Neural progenitor cell (in vitro differentiated cells): ENCODE measurements at regions not wholly inside any gene's neighbourhood (a gene's known extent, or its start where the extent isn't known, plus 50 kb on each side); places are given as distances from the start of the nearest gene placed in this dataset.

Source experiments
- DNase-seq: peaks from one replicate; pipeline ENCODE4 v3.0.0-alpha.2; 2016; ENCODE audit warnings: low spot score
- H2AFZ ChIP-seq: fragments of 200-600 bp; sonication (generic); replicated peaks from 2 replicates; pipeline ENCODE4 v1.6.1; 2016; ENCODE audit warnings: antibody characterized with exemption
- H3F3A ChIP-seq: fragments of 200-600 bp; sonication (generic); 2 replicates; pipeline ENCODE4 v1.6.1; 2016; ENCODE audit warnings: antibody characterized with exemption, low read depth
- H3K27ac ChIP-seq: fragments of 200-600 bp; sonication (generic); 2 replicates; pipeline ENCODE4 v1.5.1; 2016; ENCODE audit warnings: mild to moderate bottlenecking
- H3K27me3 ChIP-seq: fragments of 200-600 bp; sonication (generic); 2 replicates; pipeline ENCODE4 v1.6.1; 2016; ENCODE audit warnings: mild to moderate bottlenecking, moderate library complexity
- H3K36me3 ChIP-seq: fragments of 200-600 bp; sonication (generic); 2 replicates; pipeline ENCODE4 v1.5.1; 2016
- H3K4me1 ChIP-seq: fragments of 200-600 bp; sonication (generic); 2 replicates; pipeline ENCODE4 v1.6.1; 2016; ENCODE audit warnings: mixed run types
- H3K4me2 ChIP-seq: fragments of 200-600 bp; sonication (generic); 2 replicates; pipeline ENCODE4 v1.6.1; 2016
- H3K4me3 ChIP-seq: fragments of 200-600 bp; sonication (generic); 2 replicates; pipeline ENCODE4 v1.5.1; 2016
- H3K79me2 ChIP-seq: fragments of 200-600 bp; sonication (generic); 2 replicates; pipeline ENCODE4 v1.6.1; 2016; ENCODE audit warnings: low read depth
- H3K9ac ChIP-seq: fragments of 200-600 bp; sonication (generic); 2 replicates; pipeline ENCODE4 v1.6.1; 2016
- H3K9me3 ChIP-seq: fragments of 200-600 bp; sonication (generic); 2 replicates; pipeline ENCODE4 v1.5.1; 2016; ENCODE audit warnings: low read depth
- H4K20me1 ChIP-seq: fragments of 200-600 bp; sonication (generic); 2 replicates; pipeline ENCODE4 v1.6.1; 2016; ENCODE audit warnings: low read depth
- H3K27ac Mint-ChIP-seq: 3 replicates; pipeline ENCODE4 v1.8.0; 2021; ENCODE audit warnings: mixed read lengths
- H3K27me3 Mint-ChIP-seq: 2 replicates; pipeline ENCODE4 v1.8.0; 2022; ENCODE audit warnings: low read depth, mild to moderate bottlenecking, inconsistent platforms, moderate library complexity, mixed read lengths; ENCODE audit not compliant: insufficient read depth
- H3K36me3 Mint-ChIP-seq: 3 replicates; pipeline ENCODE4 v1.8.0; 2021; ENCODE audit warnings: mixed read lengths
- H3K4me1 Mint-ChIP-seq: 3 replicates; pipeline ENCODE4 v1.8.0; 2021; ENCODE audit warnings: mixed read lengths
- H3K4me3 Mint-ChIP-seq: 3 replicates; pipeline ENCODE4 v1.8.0; 2021; ENCODE audit warnings: mild to moderate bottlenecking, moderate library complexity, mixed read lengths
- H3K9me3 Mint-ChIP-seq: 3 replicates; pipeline ENCODE4 v1.8.0; 2020; ENCODE audit warnings: mixed read lengths
- CTCF ChIP-seq: fragments of 200-600 bp; sonication (generic); IDR thresholded peaks from 2 replicates; pipeline ENCODE4 v1.5.1; 2017; ENCODE audit warnings: antibody characterized with exemption, mild to moderate bottlenecking
- EZH2 ChIP-seq: fragments of 200-600 bp; sonication (generic); IDR thresholded peaks from 2 replicates; pipeline ENCODE4 v1.6.1; 2017; ENCODE audit warnings: antibody characterized with exemption, mild to moderate bottlenecking, moderate library complexity
- EZH2phosphoT487 ChIP-seq: fragments of 200-600 bp; sonication (generic); IDR thresholded peaks from 2 replicates; pipeline ENCODE4 v1.6.1; 2017; ENCODE audit warnings: antibody characterized with exemption

GRCh38 chr14:45868377-45868776 lies 615.4 kb upstream of the MIS18BP1 start:
- peaks cover 3% of the 10 kb centered on the region for H3K4me1 Mint-ChIP-seq
- Histone ChIP-seq H3K9me3 (no peaks in the 10 kb centered on the region), H3K36me3 (no peaks in the 10 kb centered on the region), H3K4me1 (no peaks in the 10 kb centered on the region), H3F3A (no peaks in the 10 kb centered on the region), H3K27ac (no peak overlapping the region), H3K27me3 (no peaks in the 10 kb centered on the region), H4K20me1 (no peaks in the 10 kb centered on the region), H3K9ac (no peak overlapping the region), H2AFZ (no peak overlapping the region), H3K4me3 (no peak overlapping the region), H3K4me2 (no peak overlapping the region), H3K79me2 (no peaks in the 10 kb centered on the region)
- no peak overlapping the region for H3K4me3 Mint-ChIP-seq
- H3K36me3 Mint-ChIP-seq: no peaks in the 10 kb centered on the region
- DNase-seq: no peak
- H3K27me3 Mint-ChIP-seq: peaks cover 2% of the 10 kb centered on the region
- peaks cover 12% of the 10 kb centered on the region for H3K9me3 Mint-ChIP-seq
- H3K27ac Mint-ChIP-seq: no peak overlapping the region
- no peak for TF ChIP-seq EZH2phosphoT487
- TF ChIP-seq CTCF: no peak

GRCh38 chr14:45867046-45867894 lies 614.3 kb upstream of the MIS18BP1 start:
- Mint-ChIP-seq H3K4me3 (no peak overlapping the region), H3K4me1 (peaks cover 3% of the 10 kb centered on the region), H3K9me3 (peaks cover 12% of the 10 kb centered on the region), H3K36me3 (no peaks in the 10 kb centered on the region), H3K27ac (no peak overlapping the region), H3K27me3 (peaks cover 2% of the 10 kb centered on the region)
- DNase-seq: no peak
- Histone ChIP-seq H2AFZ (no peak overlapping the region), H4K20me1 (no peaks in the 10 kb centered on the region), H3K36me3 (no peaks in the 10 kb centered on the region), H3K79me2 (no peaks in the 10 kb centered on the region), H3K9me3 (no peaks in the 10 kb centered on the region), H3K4me1 (no peaks in the 10 kb centered on the region), H3K27me3 (no peaks in the 10 kb centered on the region), H3K4me3 (no peak overlapping the region), H3K27ac (no peak overlapping the region), H3K9ac (no peak overlapping the region), H3K4me2 (no peak overlapping the region), H3F3A (no peaks in the 10 kb centered on the region)
- TF ChIP-seq CTCF (no peak), EZH2 (no peak), EZH2phosphoT487 (no peak)

- Histone ChIP-seq H4K20me1 (no peaks in the 10 kb centered on the region), H3K79me2 (no peaks in the 10 kb centered on the region), H3K36me3 (no peaks in the 10 kb centered on the region), H3K4me3 (no peak overlapping the region), H3K27me3 (no peaks in the 10 kb centered on the region), H3K27ac (no peak overlapping the region), H3K4me1 (no peaks in the 10 kb centered on the region), H2AFZ (no peak overlapping the region), H3K9ac (no peak overlapping the region), H3K4me2 (no peak overlapping the region), H3K9me3 (no peaks in the 10 kb centered on the region), H3F3A (no peaks in the 10 kb centered on the region)
- Mint-ChIP-seq H3K4me1 (no peaks in the 10 kb centered on the region), H3K36me3 (no peaks in the 10 kb centered on the region), H3K9me3 (no peaks in the 10 kb centered on the region), H3K27me3 (no peaks in the 10 kb centered on the region), H3K27ac (no peak overlapping the region), H3K4me3 (no peak overlapping the region)
- TF ChIP-seq EZH2 (no peak), EZH2phosphoT487 (no peak), CTCF (peak; percentile 43)
- peak; percentile 1 for DNase-seq
These were observed 585.6 kb upstream of the MIS18BP1 start for GRCh38 chr14:45838597-45838996.
